IMR-90 (cell line): ENCODE measurements at regions not wholly inside any gene's neighbourhood (a gene's known extent, or its start where the extent isn't known, plus 50 kb on each side); places are given as distances from the start of the nearest gene placed in this dataset.

Source experiments
- ATAC-seq: fragments of 200-7000 bp; cut with Tn5 transposase; 2 replicates; pipeline ENCODE4 v1.9.1; 2020; ENCODE audit warnings: low read depth, mild to moderate bottlenecking, moderate library complexity
- BruUV-seq: library from RNA; stranded (reverse); fragments of 400-500 nt; replicated peaks from 2 replicates; lab custom pipeline; 2021; lab: Mats Ljungman, UMichigan
- CTCF ChIA-PET: fragments of 300-600 bp; formaldehyde crosslinking; extraction: SDS; loops from one replicate; lab custom pipeline; 2021; ENCODE audit warnings: antibody characterized with exemption; lab: Yijun Ruan, JAX
- POLR2A ChIA-PET: fragments of 300-600 bp; sonication (Branson Sonifier 250); formaldehyde crosslinking; loops from one replicate; lab custom pipeline; 2022; ENCODE audit warnings: antibody characterized with exemption; ENCODE audit not compliant: unreplicated experiment; lab: Charles Lee
- DNase-seq: peaks from one replicate; pipeline ENCODE4 v3.0.0; 2013
- H2AFZ ChIP-seq: replicated peaks from 2 replicates; pipeline ENCODE3; 2013; ENCODE audit warnings: low read length, mild to moderate bottlenecking; ENCODE audit not compliant: poor library complexity
- H2AK5ac ChIP-seq: 2 replicates; pipeline ENCODE4 v1.6.1; 2013; ENCODE audit warnings: low read depth, low read length, inconsistent platforms
- H2AK9ac ChIP-seq: replicated peaks from 2 replicates; pipeline ENCODE3; 2013; ENCODE audit warnings: mild to moderate bottlenecking, low read depth, low read length, moderate library complexity; ENCODE audit not compliant: poor library complexity
- H2BK120ac ChIP-seq: 2 replicates; pipeline ENCODE4 v1.6.1; 2013; ENCODE audit warnings: low read depth, low read length, inconsistent platforms
- H2BK15ac ChIP-seq: 3 replicates; pipeline ENCODE4 v1.6.1; 2013; ENCODE audit warnings: low read depth, low read length, inconsistent platforms
- H2BK20ac ChIP-seq: 2 replicates; pipeline ENCODE4 v1.6.1; 2013; ENCODE audit warnings: low read depth, mild to moderate bottlenecking, inconsistent platforms, low read length, moderate library complexity
- H2BK5ac ChIP-seq: 2 replicates; pipeline ENCODE4 v1.6.1; 2013; ENCODE audit warnings: mild to moderate bottlenecking, low read depth, low read length, inconsistent platforms; ENCODE audit not compliant: poor library complexity, severe bottlenecking
- H3K14ac ChIP-seq: replicated peaks from 2 replicates; pipeline ENCODE4 v1.6.1; 2013; ENCODE audit warnings: low read depth, low read length, inconsistent platforms
- H3K18ac ChIP-seq: 2 replicates; pipeline ENCODE4 v1.6.1; 2013; ENCODE audit warnings: low read depth, low read length, control low read depth
- H3K23ac ChIP-seq: 2 replicates; pipeline ENCODE4 v1.6.1; 2013; ENCODE audit warnings: low read depth, low read length, inconsistent platforms
- H3K27ac ChIP-seq: 2 replicates; pipeline ENCODE4 v1.5.1; 2013; ENCODE audit warnings: mild to moderate bottlenecking, control low read depth, low read length; ENCODE audit not compliant: insufficient read depth
- H3K27me3 ChIP-seq: 2 replicates; pipeline ENCODE4 v1.6.1; 2013; ENCODE audit warnings: low read length; ENCODE audit not compliant: control insufficient read depth, insufficient read depth
- H3K36me3 ChIP-seq: 2 replicates; pipeline ENCODE4 v1.6.1; 2013; ENCODE audit warnings: low read length, mixed read lengths; ENCODE audit not compliant: control insufficient read depth, insufficient read depth
- H3K4ac ChIP-seq: 2 replicates; pipeline ENCODE4 v1.6.1; 2013; ENCODE audit warnings: low read depth, low read length, inconsistent platforms
- H3K4me1 ChIP-seq: 2 replicates; pipeline ENCODE4 v1.6.1; 2013; ENCODE audit warnings: low read length, mixed read lengths; ENCODE audit not compliant: control insufficient read depth, insufficient read depth
- H3K4me2 ChIP-seq: 2 replicates; pipeline ENCODE4 v1.6.1; 2013; ENCODE audit warnings: low read depth, mild to moderate bottlenecking, control low read depth, low read length, moderate library complexity
- H3K4me3 ChIP-seq: 2 replicates; pipeline ENCODE4 v1.5.1; 2013; ENCODE audit warnings: low read depth, mild to moderate bottlenecking, control low read depth, low read length, moderate library complexity; ENCODE audit not compliant: insufficient read depth
- H3K56ac ChIP-seq: 2 replicates; pipeline ENCODE4 v1.6.1; 2013; ENCODE audit warnings: low read length, inconsistent platforms; ENCODE audit not compliant: insufficient read depth; ENCODE audit errors: extremely low read depth
- H3K79me1 ChIP-seq, 2 experiments: 2 replicates each; pipeline ENCODE4 v1.6.1; 2013; ENCODE audit warnings: low read length in 2 of 2, inconsistent platforms in 1 of 2, low read depth in 1 of 2
- H3K9ac ChIP-seq: 2 replicates; pipeline ENCODE4 v1.6.1; 2013; ENCODE audit warnings: low read depth, low read length, control low read depth
- H3K9me1 ChIP-seq: 2 replicates; pipeline ENCODE4 v1.6.1; 2013; ENCODE audit warnings: low read length, inconsistent platforms; ENCODE audit not compliant: insufficient read depth
- H3K9me3 ChIP-seq: 2 replicates; pipeline ENCODE4 v1.6.1; 2013; ENCODE audit warnings: low read length; ENCODE audit not compliant: control insufficient read depth, insufficient read depth
- H4K20me1 ChIP-seq: 2 replicates; pipeline ENCODE4 v1.6.1; 2013; ENCODE audit warnings: low read length, inconsistent platforms; ENCODE audit not compliant: insufficient read depth
- H4K5ac ChIP-seq: 2 replicates; pipeline ENCODE4 v1.6.1; 2013; ENCODE audit warnings: mild to moderate bottlenecking, low read depth, low read length, control low read depth
- H4K8ac ChIP-seq, 2 experiments: 2 replicates each; pipeline ENCODE4 v1.6.1; 2013; ENCODE audit warnings: low read depth in 2 of 2, low read length in 2 of 2, control low read depth in 1 of 2, inconsistent platforms in 1 of 2
- H4K91ac ChIP-seq: 2 replicates; pipeline ENCODE4 v1.6.1; 2013; ENCODE audit warnings: low read depth, low read length, inconsistent platforms; ENCODE audit not compliant: insufficient read depth
- MAFK ChIP-seq: IDR thresholded peaks from 2 replicates; pipeline ENCODE4 v1.6.1; 2012; ENCODE audit warnings: low read depth, low read length, improper control_type of control experiment
- RAD21 ChIP-seq: IDR thresholded peaks from 2 replicates; pipeline ENCODE4 v1.6.1; 2012; ENCODE audit warnings: low read length, improper control_type of control experiment
- RCOR1 ChIP-seq: IDR thresholded peaks from 2 replicates; pipeline ENCODE4 v1.6.1; 2012; ENCODE audit warnings: mild to moderate bottlenecking, low read length, improper control_type of control experiment; ENCODE audit not compliant: insufficient replicate concordance
- WGBS, 2 experiments: methylation state at CpG; one replicate each; pipeline versions ENCODE4 v1.1.5 to v1.1.7; 2013; ENCODE audit warnings: missing lambda C conversion rate in 2 of 2; ENCODE audit not compliant: insufficient read length in 1 of 2; ENCODE audit errors: extremely low coverage in 2 of 2; 5-methylcytosine and 5-hydroxymethylcytosine counted together
- dilution Hi-C: fragments of 300-500 bp; cut with HindIII; formaldehyde crosslinking; loops from one replicate; pipeline ENCODE4 v1.14.3; 2018; ENCODE audit warnings: low sequenced_read_pairs; ENCODE audit not compliant: unreplicated experiment
- in situ Hi-C: fragments of 300-500 bp; cut with MboI; formaldehyde crosslinking; loops from 3 replicates; pipeline ENCODE4 v1.14.3; 2019; ENCODE audit warnings: low sequenced_read_pairs, inconsistent platforms, mixed read lengths
- intact Hi-C: fragments of 100-400 bp; cut with micrococcal nuclease; formaldehyde crosslinking; loops from 2 replicates; pipeline ENCODE4 v1.10.0; 2022

- intact Hi-C loops, result no loop called here
- H3K23ac ChIP-seq, result no peak overlapping the region
- no peaks in the 10 kb centered on the region for H3K4me1 ChIP-seq
- H3K9me3 ChIP-seq, result peaks cover 19% of the 10 kb centered on the region
- H4K8ac ChIP-seq, result no peak overlapping the region
- H2AK5ac ChIP-seq, result no peak overlapping the region
- in situ Hi-C loops, result no loop called here
- no peak overlapping the region for H3K56ac ChIP-seq
- H4K91ac ChIP-seq, result no peak overlapping the region
- dilution Hi-C loops, result no loop called here
- H2AK9ac ChIP-seq, result no peak overlapping the region
- H4K20me1 ChIP-seq, result no peaks in the 10 kb centered on the region
- H3K9me1 ChIP-seq, result no peaks in the 10 kb centered on the region
- H2BK120ac ChIP-seq, result no peak overlapping the region
- no peak overlapping the region for H2AFZ ChIP-seq
- no peak overlapping the region for H3K18ac ChIP-seq
- H4K5ac ChIP-seq, result no peak overlapping the region
- H3K9ac ChIP-seq, result no peak overlapping the region
- no TSS peak for BruUV-seq
- no CpG with 5 or more reads among the region's 4 CpGs for WGBS, 2 experiments
- no peak overlapping the region for H3K4me2 ChIP-seq
- TF ChIP-seq RAD21, result no peak
- TF ChIP-seq RCOR1, result no peak
- TF ChIP-seq MAFK, result no peak
- H2BK20ac ChIP-seq, result no peak overlapping the region
- H3K36me3 ChIP-seq, result no peaks in the 10 kb centered on the region
- no peak overlapping the region for H2BK15ac ChIP-seq
- DNase-seq, result no peak
- no peaks in the 10 kb centered on the region for H3K79me1 ChIP-seq
- CTCF ChIA-PET, result no interaction called here
- H3K14ac ChIP-seq, result no peak overlapping the region
- no peak for ATAC-seq
- H2BK5ac ChIP-seq, result no peak overlapping the region
- POLR2A ChIA-PET, result no interaction called here
- H3K4me3 ChIP-seq, result no peak overlapping the region
- H3K4ac ChIP-seq, result no peak overlapping the region
- H3K27ac ChIP-seq, result no peak overlapping the region
- no peaks in the 10 kb centered on the region for H3K27me3 ChIP-seq
Measured at GRCh38 chr2:4753721-4754120, 938.5 kb upstream of the SOX11 start.
